SK-N-MC (cell line): ENCODE measurements at regions not wholly inside any gene's neighbourhood (a gene's known extent, or its start where the extent isn't known, plus 50 kb on each side); places are given as distances from the start of the nearest gene placed in this dataset.

Experiments
- DNase-seq: peaks from one replicate; pipeline ENCODE4 v3.0.0-alpha.2; 2011; ENCODE audit warnings: low read depth, low spot score
- H3K27ac ChIP-seq: fragments of 200-600 bp; sonication (generic); 2 replicates; pipeline ENCODE4 v1.5.1; 2016; ENCODE audit warnings: mixed run types
- H3K36me3 ChIP-seq: fragments of 200-600 bp; sonication (generic); 2 replicates; pipeline ENCODE4 v1.6.1; 2017; ENCODE audit warnings: antibody characterized with exemption, low read length, mixed read lengths; ENCODE audit not compliant: insufficient read depth
- H3K4me3 ChIP-seq: fragments of 200-600 bp; sonication (generic); 2 replicates; pipeline ENCODE4 v1.5.1; 2016
- H3K9ac ChIP-seq: fragments of 200-600 bp; sonication (generic); 2 replicates; pipeline ENCODE4 v1.8.0; 2017; ENCODE audit warnings: mixed run types, mixed read lengths; ENCODE audit not compliant: insufficient read length
- H3K9me3 ChIP-seq: fragments of 200-600 bp; sonication (generic); 2 replicates; pipeline ENCODE4 v1.6.1; 2017; ENCODE audit warnings: low read depth, mild to moderate bottlenecking, antibody characterized with exemption, low read length, moderate library complexity, mixed read lengths
- EZH2 ChIP-seq: fragments of 200-600 bp; sonication (generic); IDR thresholded peaks from one replicate; pipeline ENCODE4 v1.6.1; 2017; ENCODE audit warnings: antibody characterized with exemption
- FOXP2 ChIP-seq: optimal IDR thresholded peaks from 2 replicates; pipeline ENCODE3; 2011; ENCODE audit warnings: mild to moderate bottlenecking, moderate library complexity; ENCODE audit not compliant: insufficient read depth; ENCODE audit errors: extremely low read length, control extremely low read depth
- POLR2AphosphoS5 ChIP-seq: IDR thresholded peaks from 2 replicates; pipeline ENCODE4 v1.6.1; 2012; ENCODE audit warnings: mild to moderate bottlenecking, low read depth, low read length, borderline replicate concordance

GRCh38 chr20:11311659-11312224 is 606.0 kb upstream of the BTBD3 start:
- TF ChIP-seq EZH2 (no peak), FOXP2 (no peak), POLR2AphosphoS5 (no peak)
- Histone ChIP-seq H3K4me3 (no peak overlapping the region), H3K9me3 (no peaks in the 10 kb centered on the region), H3K9ac (no peak overlapping the region), H3K36me3 (no peaks in the 10 kb centered on the region), H3K27ac (no peak overlapping the region)
- DNase-seq: no peak

GRCh38 chr20:11315525-11315924 is 602.2 kb upstream of the BTBD3 start:
- no peak overlapping the region for H3K9ac ChIP-seq
- H3K4me3 ChIP-seq: no peak overlapping the region
- no peaks in the 10 kb centered on the region for H3K36me3 ChIP-seq
- no peak for TF ChIP-seq EZH2
- TF ChIP-seq FOXP2: no peak
- no peak for TF ChIP-seq POLR2AphosphoS5
- no peak for DNase-seq
- no peaks in the 10 kb centered on the region for H3K9me3 ChIP-seq
- no peak overlapping the region for H3K27ac ChIP-seq

DNA sequence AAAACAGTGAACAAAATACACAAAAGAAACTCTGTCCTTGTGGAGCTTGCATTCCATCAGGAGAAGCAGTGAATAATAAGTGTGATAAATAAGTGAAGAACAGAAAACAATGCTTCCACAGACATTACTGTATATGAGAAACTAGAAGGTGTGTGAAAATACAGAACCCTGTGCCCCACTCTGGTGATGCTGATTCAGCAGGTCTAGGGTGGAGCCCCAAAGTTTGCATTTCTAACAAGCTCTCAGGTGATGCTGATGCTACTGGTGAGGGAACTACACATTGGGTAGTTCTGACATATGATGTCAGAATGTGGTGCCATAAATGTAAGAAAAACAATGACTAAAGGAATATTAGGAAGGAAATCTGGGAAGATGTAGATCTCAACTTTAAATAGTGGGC is 601.4 kb upstream of the BTBD3 start:
- no peak for TF ChIP-seq EZH2
- no peak for TF ChIP-seq FOXP2
- TF ChIP-seq POLR2AphosphoS5: no peak
- no peaks in the 10 kb centered on the region for H3K9me3 ChIP-seq
- no peak overlapping the region for H3K4me3 ChIP-seq
- H3K9ac ChIP-seq: no peak overlapping the region
- DNase-seq: no peak
- no peaks in the 10 kb centered on the region for H3K36me3 ChIP-seq
- no peak overlapping the region for H3K27ac ChIP-seq

DNA sequence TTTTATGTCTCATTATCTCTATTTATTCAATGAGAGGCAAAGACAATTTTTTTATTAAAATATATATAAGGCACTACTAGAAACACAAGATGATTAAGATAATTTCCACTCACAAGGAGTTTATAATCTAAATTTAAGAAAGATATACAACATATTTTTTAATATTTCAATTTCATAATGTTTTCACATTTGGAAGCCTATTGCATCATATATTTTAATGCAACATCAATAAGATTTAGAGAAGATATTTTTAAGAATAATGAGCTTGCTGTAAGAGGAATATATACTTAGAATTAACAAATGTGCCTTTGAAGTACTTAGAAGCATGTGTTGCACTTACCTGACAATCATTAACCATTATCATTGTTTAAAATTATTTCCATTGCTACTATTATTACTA is 597.7 kb upstream of the BTBD3 start:
- H3K36me3 ChIP-seq: no peaks in the 10 kb centered on the region
- 0 out of 2 replicates have a peak, but pooled peaks cover 3% of the 10 kb centered on the region for H3K9me3 ChIP-seq
- no peak overlapping the region for H3K9ac ChIP-seq
- no peak for TF ChIP-seq EZH2
- no peak for TF ChIP-seq FOXP2
- no peak for TF ChIP-seq POLR2AphosphoS5
- H3K4me3 ChIP-seq: no peak overlapping the region
- no peak for DNase-seq
- no peak overlapping the region for H3K27ac ChIP-seq

GRCh38 chr20:11323816-11324215 is 593.9 kb upstream of the BTBD3 start:
- TF ChIP-seq EZH2: no peak
- TF ChIP-seq POLR2AphosphoS5: no peak
- TF ChIP-seq FOXP2: no peak
- Histone ChIP-seq H3K36me3 (no peaks in the 10 kb centered on the region), H3K4me3 (no peak overlapping the region), H3K27ac (no peak overlapping the region), H3K9me3 (0 out of 2 replicates have a peak, but pooled peaks cover 3% of the 10 kb centered on the region), H3K9ac (no peak overlapping the region)
- no peak for DNase-seq

GRCh38 chr20:11324990-11325389 is 592.7 kb upstream of the BTBD3 start:
- Histone ChIP-seq H3K4me3 (no peak overlapping the region), H3K27ac (no peak overlapping the region), H3K36me3 (no peaks in the 10 kb centered on the region), H3K9ac (no peak overlapping the region), H3K9me3 (0 out of 2 replicates have a peak, but pooled peaks cover 3% of the 10 kb centered on the region)
- DNase-seq: no peak
- TF ChIP-seq EZH2 (no peak), POLR2AphosphoS5 (no peak), FOXP2 (no peak)

GRCh38 chr20:11328839-11329238 is 588.9 kb upstream of the BTBD3 start:
- DNase-seq: no peak
- no peak overlapping the region for H3K9ac ChIP-seq
- TF ChIP-seq POLR2AphosphoS5 (no peak), EZH2 (no peak), FOXP2 (no peak)
- no peak overlapping the region for H3K27ac ChIP-seq
- H3K36me3 ChIP-seq: no peaks in the 10 kb centered on the region
- no peak overlapping the region for H3K4me3 ChIP-seq
- H3K9me3 ChIP-seq: no peaks in the 10 kb centered on the region

DNA sequence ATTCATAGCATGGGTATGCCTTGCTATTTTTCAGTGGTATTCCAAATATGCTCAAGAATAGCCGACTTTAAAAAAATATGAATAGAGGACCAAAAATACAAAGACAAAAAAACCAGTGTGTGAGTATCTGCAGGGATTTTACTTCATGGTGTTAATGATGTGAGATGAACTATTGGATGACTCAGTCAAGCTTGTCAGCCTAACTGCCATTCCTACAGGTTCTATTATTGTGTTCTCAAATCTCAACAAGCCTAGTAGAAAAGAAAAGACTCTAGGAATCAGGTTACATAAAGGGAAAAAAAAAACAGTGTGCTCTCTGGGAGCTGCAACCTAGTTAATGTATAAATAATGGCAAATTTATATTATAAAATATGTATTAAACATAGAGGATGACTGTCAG is 588.4 kb upstream of the BTBD3 start:
- Histone ChIP-seq H3K36me3 (no peaks in the 10 kb centered on the region), H3K4me3 (no peak overlapping the region), H3K9me3 (no peaks in the 10 kb centered on the region), H3K9ac (no peak overlapping the region), H3K27ac (no peak overlapping the region)
- DNase-seq: no peak
- no peak for TF ChIP-seq FOXP2
- TF ChIP-seq EZH2: no peak
- TF ChIP-seq POLR2AphosphoS5: no peak

GRCh38 chr20:11331096-11331495 is 586.6 kb upstream of the BTBD3 start:
- no peak for DNase-seq
- H3K9me3 ChIP-seq: no peaks in the 10 kb centered on the region
- no peak overlapping the region for H3K9ac ChIP-seq
- no peak overlapping the region for H3K4me3 ChIP-seq
- H3K36me3 ChIP-seq: no peaks in the 10 kb centered on the region
- H3K27ac ChIP-seq: no peak overlapping the region
- TF ChIP-seq EZH2 (no peak), POLR2AphosphoS5 (no peak), FOXP2 (no peak)
